ENCODE measurements at regions not wholly inside any gene's neighbourhood (a gene's known extent, or its start where the extent isn't known, plus 50 kb on each side); places are given as distances from the start of the nearest gene placed in this dataset.
A peak's percentile ranks its signal among the peaks of the same experiment; 100 is the strongest.
"Not testable (repeated sequence)": the region's sequence is repeated elsewhere in the genome, so short reads cannot be mapped to it uniquely, and the experiment has no call there.

DNA sequence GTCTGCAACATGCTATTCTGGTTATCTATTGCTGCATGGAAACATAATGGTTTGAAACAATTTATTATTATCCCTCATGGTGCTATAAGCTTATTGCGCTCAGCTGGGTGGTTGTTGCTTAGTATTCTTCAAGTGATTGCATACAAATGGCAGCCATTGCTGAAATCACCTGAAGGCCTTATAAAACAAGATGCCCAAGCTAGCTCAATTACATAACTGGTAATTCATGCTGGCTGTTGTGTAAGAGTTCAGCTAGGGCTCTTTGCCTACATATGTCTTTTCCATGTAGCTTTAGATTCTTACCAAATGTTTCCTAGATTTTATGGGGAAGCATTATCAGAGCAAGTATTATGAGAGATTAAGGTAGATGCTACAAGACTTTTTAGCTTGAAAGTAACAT lies 644.0 kb upstream of the CBLB start:
- FAIRE-seq (no peak), DNase-seq (ENCODE audit: low spot score) (no peak)

DNA sequence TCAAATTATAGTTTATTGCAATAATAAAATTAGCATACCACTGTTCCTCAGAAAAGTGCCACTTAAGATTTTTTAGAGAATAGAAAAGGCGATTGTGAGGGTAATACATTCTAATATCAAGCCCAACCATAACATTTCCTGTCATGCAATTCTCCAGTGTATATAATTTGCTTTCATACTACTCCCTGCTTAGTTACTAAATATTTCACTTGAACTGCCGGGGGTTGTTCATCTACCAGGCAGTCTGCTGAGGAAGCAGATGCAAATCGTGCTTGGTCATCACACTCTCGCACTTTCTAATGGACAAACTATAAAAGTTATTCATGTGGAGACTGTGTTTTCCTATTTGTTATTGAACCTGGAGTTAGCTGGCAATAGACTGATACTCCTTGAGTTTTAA lies 645.6 kb upstream of the CBLB start:
- FAIRE-seq (no peak), DNase-seq (ENCODE audit: low spot score) (no peak)

DNA sequence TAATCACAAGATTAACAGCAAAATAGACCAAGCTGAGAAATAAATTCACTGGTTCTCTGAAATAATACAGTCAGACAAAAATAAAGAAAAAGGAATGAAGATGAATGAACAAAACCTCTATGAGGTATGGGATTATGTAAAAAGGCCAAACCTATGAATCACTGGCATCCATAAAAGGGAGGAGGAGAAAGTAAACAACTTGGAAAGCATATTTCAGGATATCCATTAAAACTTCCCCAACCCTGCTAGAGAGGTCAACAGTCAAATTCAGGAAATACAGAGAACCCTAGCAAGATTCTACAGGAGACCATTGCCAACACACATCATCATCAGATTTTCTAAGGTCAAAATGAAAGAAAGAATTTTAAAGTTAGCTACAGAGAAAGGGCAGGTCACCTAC lies 649.7 kb upstream of the CBLB start:
- FAIRE-seq, result no peak
- DNase-seq (ENCODE audit: low spot score), result no peak

- FAIRE-seq, result peak; percentile 69
- DNase-seq (ENCODE audit: low spot score), result no peak
These were observed 653.6 kb upstream of the CBLB start for GRCh38 chr3:106522397-106522796.

DNA sequence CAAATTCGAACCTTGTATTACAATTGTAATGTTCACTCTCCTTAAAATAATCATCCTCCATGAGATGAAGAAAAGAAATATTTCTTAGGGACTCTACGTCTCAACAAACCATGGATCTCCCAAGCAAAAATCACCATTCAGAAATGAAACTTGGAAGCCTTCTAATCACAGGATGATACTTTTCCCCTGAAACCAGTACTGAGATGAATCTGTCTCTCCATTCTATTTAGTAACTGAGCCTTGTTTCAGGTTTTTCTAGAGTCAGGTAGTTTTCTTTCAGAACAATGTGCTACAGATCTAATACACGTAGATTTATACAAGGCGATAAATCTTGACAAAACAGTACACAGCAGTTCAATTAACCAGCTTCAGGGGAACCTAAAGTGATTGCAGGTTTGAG lies 660.1 kb upstream of the CBLB start:
- no peak for FAIRE-seq

GRCh38 chr3:106529738-106530137 lies 660.9 kb upstream of the CBLB start:
- FAIRE-seq, result no peak

More for the DNA sequence above, 660.1 kb upstream of the CBLB start:
- DNase-seq (ENCODE audit: low spot score), result no peak

DNA sequence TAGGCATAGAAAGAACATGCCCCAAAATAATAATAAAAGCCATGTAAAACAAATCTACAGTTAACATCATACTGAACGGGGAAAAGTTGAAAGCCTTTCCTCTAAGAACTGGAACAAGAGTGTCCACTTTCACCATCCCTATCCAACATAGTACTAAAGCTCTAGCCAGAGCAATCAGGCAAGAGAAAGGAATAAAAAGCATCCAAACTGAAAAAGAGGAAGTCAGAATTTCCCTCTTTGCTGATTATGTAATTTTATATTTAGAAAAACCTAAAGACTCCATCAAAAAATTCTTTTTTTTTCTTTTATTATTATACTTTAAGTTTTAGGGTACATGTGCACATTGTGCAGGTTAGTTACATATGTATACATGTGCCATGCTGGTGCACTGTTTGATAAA lies 661.6 kb upstream of the CBLB start:
- DNase-seq (ENCODE audit: low spot score), result no peak
- no peak for FAIRE-seq

More at GRCh38 chr3:106529738-106530137, 660.9 kb upstream of the CBLB start:
- no peak for DNase-seq (ENCODE audit: low spot score)

- not testable (repeated sequence) for DNase-seq (ENCODE audit: low spot score); FAIRE-seq
These were observed 663.0 kb upstream of the CBLB start for GRCh38 chr3:106531771-106532329.

DNA sequence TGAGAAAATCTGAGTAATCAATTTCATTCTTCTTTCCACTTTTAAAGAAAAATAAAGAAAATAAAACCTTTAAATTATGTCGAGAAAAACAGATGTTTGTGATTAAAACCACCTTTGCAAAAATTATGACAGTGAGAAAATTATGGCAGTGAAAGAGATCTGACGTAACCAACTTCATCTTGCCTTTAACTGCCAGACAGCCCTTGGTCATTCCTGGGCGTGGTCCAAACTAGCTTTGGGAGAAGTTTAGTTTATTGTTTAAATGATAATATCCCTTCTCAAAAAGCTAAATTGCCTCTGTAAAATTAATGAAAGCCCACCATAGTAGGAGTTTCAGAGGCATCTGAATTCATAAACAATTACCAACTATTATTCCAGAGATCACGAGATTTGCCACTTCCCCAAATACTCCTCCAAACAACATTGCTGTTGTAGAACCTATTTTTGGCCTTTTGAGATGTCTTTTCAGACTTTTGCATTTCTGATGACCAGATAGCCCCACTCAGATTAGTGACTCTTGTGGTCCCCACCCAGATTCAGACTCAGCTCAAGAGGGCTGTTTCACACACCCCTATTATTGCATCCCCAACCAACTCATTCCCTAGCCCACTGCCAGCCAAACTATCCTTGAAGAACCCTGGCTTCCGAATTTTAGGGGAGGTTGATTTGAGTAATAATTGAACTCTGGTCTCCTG lies 664.4 kb upstream of the CBLB start:
- DNase-seq (ENCODE audit: low spot score) (no peak), FAIRE-seq (no peak)

DNA sequence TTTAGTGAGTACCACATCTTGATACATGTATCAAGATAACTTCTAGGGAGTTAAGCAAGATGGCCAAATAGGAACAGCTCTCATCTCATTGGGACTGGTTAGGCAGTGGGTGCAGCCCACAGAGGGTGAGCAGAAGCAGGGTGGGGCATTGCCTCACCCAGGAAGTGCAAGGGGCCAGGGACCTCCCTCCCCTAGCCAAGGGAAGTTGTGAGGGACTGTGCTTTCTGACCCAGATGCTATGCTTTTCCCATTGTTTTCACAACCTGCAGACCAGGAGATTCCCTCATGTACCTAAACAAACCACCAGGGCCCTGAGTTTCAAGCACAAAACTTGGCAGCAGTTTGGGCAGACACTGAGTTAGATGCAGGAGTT lies 665.0 kb upstream of the CBLB start:
- no peak for DNase-seq (ENCODE audit: low spot score)
- no peak for FAIRE-seq

- peak; percentile 90 for FAIRE-seq
- peak; percentile 86 for DNase-seq (ENCODE audit: low spot score)
These were observed 665.4 kb upstream of the CBLB start for GRCh38 chr3:106534206-106534605.

DNA sequence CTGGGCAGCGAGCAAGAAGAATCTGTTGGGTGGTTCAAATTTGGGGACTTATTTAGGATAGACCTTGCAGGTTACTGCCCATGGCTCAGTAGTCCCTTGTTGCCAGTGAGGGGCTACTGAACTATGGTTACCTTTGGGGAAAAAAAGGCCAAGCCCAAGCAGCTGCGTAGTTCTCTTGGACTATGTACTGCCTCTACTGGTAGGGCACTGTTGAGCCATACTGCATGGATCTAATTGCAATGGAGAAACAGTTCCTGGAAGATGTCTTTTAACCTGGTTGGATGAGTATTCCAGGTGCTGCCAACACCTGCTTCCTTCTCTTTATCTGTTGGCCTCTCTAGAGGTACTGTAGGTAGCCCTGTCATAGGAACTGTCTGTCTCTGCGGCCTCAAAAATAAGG lies 671.9 kb upstream of the CBLB start:
- no peak for FAIRE-seq
- DNase-seq (ENCODE audit: low spot score), result no peak

DNA sequence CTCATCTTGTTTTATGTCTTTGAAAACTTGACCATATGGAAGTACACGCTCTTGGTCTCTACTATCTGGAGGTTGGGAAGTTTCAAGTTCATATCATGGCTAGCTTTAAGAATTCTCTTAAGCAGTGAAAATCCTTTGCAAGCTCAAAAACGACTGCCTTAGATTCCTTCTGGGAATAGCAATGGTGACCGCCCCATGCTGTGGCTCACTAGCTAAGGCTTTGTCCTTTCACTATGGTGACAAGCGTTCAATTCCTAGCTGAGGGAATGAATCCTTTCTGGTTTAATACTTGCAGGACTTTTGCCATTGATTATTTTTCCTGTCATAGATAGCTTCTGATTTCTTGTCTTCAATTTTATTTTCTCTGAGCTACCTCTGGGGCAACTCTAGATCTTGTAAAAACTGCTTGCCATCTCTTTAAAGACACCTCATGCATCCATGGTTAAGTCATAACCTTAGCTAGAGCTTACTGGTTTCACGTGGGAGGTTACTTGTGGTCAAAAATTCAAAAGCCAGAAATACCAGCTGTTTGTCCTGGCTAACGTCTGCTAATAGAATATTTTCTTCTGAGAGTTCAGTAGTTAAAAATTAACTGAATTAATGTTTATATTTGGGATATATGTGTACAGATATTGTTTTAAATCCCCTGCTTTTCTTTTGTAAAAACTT lies 673.4 kb upstream of the CBLB start:
- FAIRE-seq (peak; percentile 82), DNase-seq (ENCODE audit: low spot score) (peak; percentile 63)

- FAIRE-seq (no peak), DNase-seq (ENCODE audit: low spot score) (no peak)
These were observed 683.7 kb upstream of the CBLB start for GRCh38 chr3:106552351-106553043.

- FAIRE-seq (no peak), DNase-seq (ENCODE audit: low spot score) (no peak)
These were observed 691.7 kb upstream of the CBLB start for GRCh38 chr3:106560451-106560966.

DNA sequence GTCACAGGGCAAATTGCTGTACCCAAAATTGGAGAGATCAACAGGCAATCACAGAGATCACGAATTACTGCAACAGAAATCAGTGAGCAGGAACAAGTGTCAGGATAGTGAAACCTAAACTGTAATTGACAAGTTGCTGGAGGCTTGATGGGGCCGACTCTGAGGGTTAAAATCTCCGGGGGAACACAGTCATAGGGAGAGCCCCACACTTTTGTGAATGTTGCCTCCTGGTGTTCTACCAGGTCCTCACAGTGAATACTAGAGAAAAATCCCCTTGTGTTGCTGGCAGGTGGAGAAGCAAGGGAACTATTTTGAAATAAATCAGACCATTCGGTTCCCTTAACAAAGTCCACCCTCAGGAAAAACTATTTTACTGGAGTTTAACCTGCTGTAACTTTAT lies 697.5 kb upstream of the CBLB start:
- FAIRE-seq, result no peak
- DNase-seq (ENCODE audit: low spot score), result no peak

- DNase-seq (ENCODE audit: low spot score) (no peak), FAIRE-seq (no peak)
These were observed 701.6 kb upstream of the CBLB start for GRCh38 chr3:106570426-106570825.

GRCh38 chr3:106573605-106574004 lies 704.8 kb upstream of the CBLB start:
- no peak for FAIRE-seq
- DNase-seq (ENCODE audit: low spot score), result no peak

DNA sequence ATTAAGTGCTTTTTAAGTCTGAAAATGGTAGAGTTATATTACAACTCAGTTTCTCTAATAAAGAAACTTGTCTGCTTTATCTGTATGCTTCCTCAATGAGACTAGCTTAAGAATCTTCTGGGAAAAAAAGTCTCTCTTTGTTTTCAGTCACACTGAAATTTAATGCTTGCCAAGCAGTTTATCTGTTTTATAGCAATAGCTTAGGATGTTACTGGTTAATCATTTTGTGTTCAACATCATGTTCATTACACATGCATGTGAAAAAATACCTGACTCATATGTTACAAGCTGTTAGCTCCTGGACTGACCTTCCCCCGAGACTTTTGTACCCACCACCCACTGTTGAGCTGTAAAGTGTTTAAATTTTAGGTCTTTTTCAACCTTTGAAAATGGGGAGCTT lies 706.2 kb upstream of the CBLB start:
- DNase-seq (ENCODE audit: low spot score) (no peak), FAIRE-seq (no peak)

DNA sequence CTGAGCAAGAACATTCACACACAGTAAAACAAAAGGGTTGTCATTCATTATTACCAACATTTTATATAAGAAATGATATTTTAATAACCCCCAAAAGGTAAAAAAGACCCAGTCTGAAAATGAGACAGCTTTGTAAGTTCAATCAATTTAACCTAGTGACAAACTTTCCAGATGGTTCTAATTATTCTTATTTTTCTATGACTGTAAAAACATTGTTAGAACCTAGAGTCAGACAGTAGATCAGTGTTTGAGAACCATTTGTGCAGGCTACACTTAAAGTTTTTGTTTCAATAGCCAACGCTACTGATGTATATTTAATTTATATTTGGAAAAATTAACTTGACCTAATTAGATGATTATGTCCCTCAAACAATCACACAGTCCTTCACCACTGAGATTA lies 708.4 kb upstream of the CBLB start:
- no peak for DNase-seq (ENCODE audit: low spot score)
- FAIRE-seq, result no peak

GRCh38 chr3:106578911-106579310 lies 710.1 kb upstream of the CBLB start:
- FAIRE-seq (no peak), DNase-seq (ENCODE audit: low spot score) (no peak)

DNA sequence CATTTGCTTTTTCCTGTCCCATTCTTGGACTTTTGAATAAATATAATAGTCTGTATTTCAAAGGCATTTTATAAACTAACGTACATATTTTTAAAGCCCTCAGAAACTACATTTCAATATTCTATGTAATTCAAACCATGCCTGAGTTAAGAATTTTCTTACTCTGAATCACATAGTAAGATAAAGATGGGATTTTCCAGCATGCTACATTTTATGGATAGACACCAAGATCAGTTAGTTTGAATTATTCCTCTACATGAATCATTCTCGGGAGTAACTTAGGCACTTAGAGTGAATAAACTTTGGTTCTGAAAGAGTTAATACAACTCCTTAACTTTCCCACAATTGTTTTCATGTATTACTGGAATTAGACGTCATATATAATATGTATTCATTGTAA lies 713.3 kb upstream of the CBLB start:
- FAIRE-seq, result no peak

More for the DNA sequence above, 713.3 kb upstream of the CBLB start:
- no peak for DNase-seq (ENCODE audit: low spot score)
